HEK293 (cell line): ENCODE measurements at regions not wholly inside any gene's neighbourhood (a gene's known extent, or its start where the extent isn't known, plus 50 kb on each side); places are given as distances from the start of the nearest gene placed in this dataset.

ENCODE experiments used
- CTCF ChIP-seq: fragments of 450-650 bp; formaldehyde crosslinking; IDR thresholded peaks from 2 replicates; pipeline ENCODE4 v1.5.1; 2016; ENCODE audit warnings: missing biosample characterization, missing genetic modification characterization
- PATZ1 ChIP-seq: fragments of 450-650 bp; formaldehyde crosslinking; IDR thresholded peaks from 2 replicates; pipeline ENCODE4 v1.5.1; 2016; ENCODE audit warnings: missing biosample characterization, missing genetic modification characterization
- SP3 ChIP-seq: fragments of 450-650 bp; formaldehyde crosslinking; IDR thresholded peaks from 2 replicates; pipeline ENCODE4 v1.5.1; 2016; ENCODE audit warnings: missing biosample characterization, missing genetic modification characterization
- ZBTB48 ChIP-seq: fragments of 450-650 bp; formaldehyde crosslinking; IDR thresholded peaks from 2 replicates; pipeline ENCODE4 v1.5.1; 2016; ENCODE audit warnings: missing biosample characterization, missing genetic modification characterization
- ZNF138 ChIP-seq: fragments of 450-650 bp; formaldehyde crosslinking; IDR thresholded peaks from 2 replicates; pipeline ENCODE4 v1.5.1; 2016; ENCODE audit warnings: missing biosample characterization, missing genetic modification characterization, borderline replicate concordance
- ZNF23 ChIP-seq: fragments of 450-650 bp; formaldehyde crosslinking; IDR thresholded peaks from 2 replicates; pipeline ENCODE4 v1.5.1; 2016; ENCODE audit warnings: missing biosample characterization, missing genetic modification characterization, borderline replicate concordance
- ZNF433 ChIP-seq: fragments of 450-650 bp; formaldehyde crosslinking; IDR thresholded peaks from 2 replicates; pipeline ENCODE4 v1.5.1; 2016; ENCODE audit warnings: missing biosample characterization, missing genetic modification characterization, low read depth
- TF ChIP-seq, protein P1 (sequence below): fragments of 450-650 bp; formaldehyde crosslinking; IDR thresholded peaks from 2 replicates; pipeline ENCODE4 v1.5.1; 2016; ENCODE audit warnings: missing biosample characterization, missing genetic modification characterization
- TF ChIP-seq, protein P2 (sequence below): fragments of 450-650 bp; formaldehyde crosslinking; IDR thresholded peaks from 2 replicates; pipeline ENCODE4 v1.5.1; 2017; ENCODE audit warnings: missing biosample characterization, mild to moderate bottlenecking, missing genetic modification characterization, moderate library complexity
- TF ChIP-seq, protein P3 (sequence below): fragments of 450-650 bp; formaldehyde crosslinking; IDR thresholded peaks from 2 replicates; pipeline ENCODE4 v1.5.1; 2017; ENCODE audit warnings: missing biosample characterization, missing genetic modification characterization

DNA sequence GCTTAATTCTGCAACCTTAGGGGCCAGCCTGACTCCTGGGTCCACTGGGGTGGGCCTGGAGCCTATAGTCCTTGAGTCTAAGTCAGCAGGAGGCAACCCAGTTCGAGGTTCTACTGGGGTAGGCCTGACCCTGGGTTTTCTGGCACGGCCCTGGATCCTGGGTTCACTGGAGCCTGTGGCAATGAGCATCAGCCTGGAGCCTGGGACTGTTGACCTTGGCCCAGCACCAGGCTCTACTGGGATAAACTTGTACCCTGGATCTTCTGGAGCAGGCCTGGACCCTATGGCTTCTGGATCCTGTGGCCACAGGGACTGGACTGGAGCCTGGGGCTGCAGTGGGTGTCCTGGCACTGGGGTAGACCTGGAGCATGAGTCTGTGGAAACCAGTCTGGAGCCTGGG is 874.3 kb upstream of the INTU start:
- TF ChIP-seq SP3 (tag by site-specific recombination): no peak
- TF ChIP-seq CTCF (tag by site-specific recombination): no peak
- TF ChIP-seq ZNF433 (tag by site-specific recombination): no peak
- TF ChIP-seq, protein P1, sequence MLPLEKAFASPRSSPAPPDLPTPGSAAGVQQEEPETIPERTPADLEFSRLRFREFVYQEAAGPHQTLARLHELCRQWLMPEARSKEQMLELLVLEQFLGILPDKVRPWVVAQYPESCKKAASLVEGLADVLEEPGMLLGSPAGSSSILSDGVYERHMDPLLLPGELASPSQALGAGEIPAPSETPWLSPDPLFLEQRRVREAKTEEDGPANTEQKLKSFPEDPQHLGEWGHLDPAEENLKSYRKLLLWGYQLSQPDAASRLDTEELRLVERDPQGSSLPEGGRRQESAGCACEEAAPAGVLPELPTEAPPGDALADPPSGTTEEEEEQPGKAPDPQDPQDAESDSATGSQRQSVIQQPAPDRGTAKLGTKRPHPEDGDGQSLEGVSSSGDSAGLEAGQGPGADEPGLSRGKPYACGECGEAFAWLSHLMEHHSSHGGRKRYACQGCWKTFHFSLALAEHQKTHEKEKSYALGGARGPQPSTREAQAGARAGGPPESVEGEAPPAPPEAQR: no peak
- no peak for TF ChIP-seq ZNF138
- TF ChIP-seq, protein P2, sequence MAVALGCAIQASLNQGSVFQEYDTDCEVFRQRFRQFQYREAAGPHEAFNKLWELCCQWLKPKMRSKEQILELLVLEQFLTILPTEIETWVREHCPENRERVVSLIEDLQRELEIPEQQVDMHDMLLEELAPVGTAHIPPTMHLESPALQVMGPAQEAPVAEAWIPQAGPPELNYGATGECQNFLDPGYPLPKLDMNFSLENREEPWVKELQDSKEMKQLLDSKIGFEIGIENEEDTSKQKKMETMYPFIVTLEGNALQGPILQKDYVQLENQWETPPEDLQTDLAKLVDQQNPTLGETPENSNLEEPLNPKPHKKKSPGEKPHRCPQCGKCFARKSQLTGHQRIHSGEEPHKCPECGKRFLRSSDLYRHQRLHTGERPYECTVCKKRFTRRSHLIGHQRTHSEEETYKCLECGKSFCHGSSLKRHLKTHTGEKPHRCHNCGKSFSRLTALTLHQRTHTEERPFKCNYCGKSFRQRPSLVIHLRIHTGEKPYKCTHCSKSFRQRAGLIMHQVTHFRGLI (tag by site-specific recombination): no peak
- no peak for TF ChIP-seq ZBTB48
- no peak for TF ChIP-seq ZNF23
- no peak for TF ChIP-seq PATZ1
- TF ChIP-seq, protein P3, sequence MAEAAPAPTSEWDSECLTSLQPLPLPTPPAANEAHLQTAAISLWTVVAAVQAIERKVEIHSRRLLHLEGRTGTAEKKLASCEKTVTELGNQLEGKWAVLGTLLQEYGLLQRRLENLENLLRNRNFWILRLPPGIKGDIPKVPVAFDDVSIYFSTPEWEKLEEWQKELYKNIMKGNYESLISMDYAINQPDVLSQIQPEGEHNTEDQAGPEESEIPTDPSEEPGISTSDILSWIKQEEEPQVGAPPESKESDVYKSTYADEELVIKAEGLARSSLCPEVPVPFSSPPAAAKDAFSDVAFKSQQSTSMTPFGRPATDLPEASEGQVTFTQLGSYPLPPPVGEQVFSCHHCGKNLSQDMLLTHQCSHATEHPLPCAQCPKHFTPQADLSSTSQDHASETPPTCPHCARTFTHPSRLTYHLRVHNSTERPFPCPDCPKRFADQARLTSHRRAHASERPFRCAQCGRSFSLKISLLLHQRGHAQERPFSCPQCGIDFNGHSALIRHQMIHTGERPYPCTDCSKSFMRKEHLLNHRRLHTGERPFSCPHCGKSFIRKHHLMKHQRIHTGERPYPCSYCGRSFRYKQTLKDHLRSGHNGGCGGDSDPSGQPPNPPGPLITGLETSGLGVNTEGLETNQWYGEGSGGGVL (tag by site-specific recombination): no peak
